NCI-H1694 treated with DMSO at 0.1 percent for 48 hours (cell line): ENCODE measurements at regions not wholly inside any gene's neighbourhood (a gene's known extent, or its start where the extent isn't known, plus 50 kb on each side); places are given as distances from the start of the nearest gene placed in this dataset.

ENCODE experiments used
- DNase-seq: peaks from one replicate; lab custom pipeline; 2025; lab: John Stamatoyannopoulos, UW

GRCh38 chr1:82759035-82759434, 958.3 kb downstream of the ADGRL2 start:
- DNase-seq, result no peak

DNA sequence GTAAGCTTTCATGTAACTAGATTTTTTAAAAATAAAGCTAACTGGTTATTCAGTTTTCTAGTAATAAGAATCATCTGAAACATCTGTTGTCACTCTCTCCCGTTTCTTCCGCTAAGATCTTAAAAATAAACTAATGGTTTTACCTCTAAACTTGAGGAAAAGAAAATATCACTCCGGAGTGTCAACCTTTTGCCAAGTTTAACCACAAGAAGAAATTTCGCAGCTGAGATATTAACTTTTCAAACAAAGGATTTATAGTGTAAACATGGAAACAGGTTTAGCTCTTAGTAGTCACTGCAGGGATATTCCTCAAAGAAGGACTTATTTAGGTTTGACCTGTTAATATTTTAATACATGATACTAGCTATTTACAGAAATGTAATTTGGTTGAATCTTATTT, 954.9 kb downstream of the ADGRL2 start:
- no peak for DNase-seq

DNA sequence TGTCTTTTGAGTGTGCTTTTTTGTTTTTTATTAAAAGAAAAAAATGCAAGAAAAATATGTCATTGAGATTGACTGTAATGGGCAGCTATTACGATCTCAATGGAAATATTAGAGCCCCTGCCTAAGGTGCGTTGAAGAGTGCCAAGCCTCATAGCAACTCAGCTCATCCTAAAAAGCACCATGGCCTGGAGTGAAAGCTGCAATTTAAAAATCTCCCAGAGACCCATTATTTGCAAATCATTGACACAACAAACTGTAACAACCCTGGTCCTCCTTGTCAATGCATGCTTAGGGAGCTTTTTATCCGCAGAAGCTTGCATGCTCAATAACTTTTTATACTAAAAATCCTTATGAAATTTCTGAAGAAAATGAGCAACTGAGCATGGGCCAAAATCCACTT, 954.5 kb downstream of the ADGRL2 start:
- no peak for DNase-seq

GRCh38 chr1:82752046-82752445, 951.3 kb downstream of the ADGRL2 start:
- DNase-seq, result no peak

DNA sequence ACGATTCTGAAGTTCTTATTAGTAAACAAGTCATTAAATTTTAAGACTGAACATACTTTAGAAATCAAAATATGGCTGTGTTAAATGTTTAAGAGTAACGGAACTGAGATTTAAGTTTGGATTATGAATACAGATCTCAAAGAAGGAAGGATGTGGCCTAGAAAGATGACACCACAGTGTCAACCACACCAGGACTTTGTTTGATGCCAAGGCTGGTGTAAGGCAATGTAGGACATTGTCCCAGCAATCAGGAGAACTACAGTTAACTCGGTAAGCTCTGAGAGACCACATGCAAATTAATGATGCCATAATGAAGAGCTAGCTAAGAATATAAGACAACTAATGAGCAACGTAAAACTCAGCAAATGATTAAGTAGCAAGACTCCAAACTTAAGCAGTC, 932.9 kb downstream of the ADGRL2 start:
- no peak for DNase-seq

- DNase-seq, result no peak
Measured at GRCh38 chr1:82731216-82731615, 930.5 kb downstream of the ADGRL2 start.

DNA sequence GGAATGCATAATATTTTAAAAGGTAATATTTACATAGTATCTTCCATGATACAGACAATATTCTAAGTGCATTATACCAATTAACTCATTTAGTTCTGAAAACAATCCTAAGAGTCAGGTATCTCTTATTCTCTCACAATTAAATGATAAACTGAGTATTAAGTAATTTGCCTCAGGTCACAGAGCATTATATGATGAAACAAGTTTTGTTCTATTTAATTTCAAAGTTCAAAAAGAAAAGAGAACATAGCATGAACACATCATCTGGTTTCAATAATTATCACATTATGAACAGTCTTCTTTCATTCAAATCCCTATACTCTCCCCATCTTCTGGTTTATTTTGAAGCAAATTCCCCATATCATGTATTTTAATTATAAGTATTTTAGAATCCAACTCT, 927.5 kb downstream of the ADGRL2 start:
- no peak for DNase-seq

DNA sequence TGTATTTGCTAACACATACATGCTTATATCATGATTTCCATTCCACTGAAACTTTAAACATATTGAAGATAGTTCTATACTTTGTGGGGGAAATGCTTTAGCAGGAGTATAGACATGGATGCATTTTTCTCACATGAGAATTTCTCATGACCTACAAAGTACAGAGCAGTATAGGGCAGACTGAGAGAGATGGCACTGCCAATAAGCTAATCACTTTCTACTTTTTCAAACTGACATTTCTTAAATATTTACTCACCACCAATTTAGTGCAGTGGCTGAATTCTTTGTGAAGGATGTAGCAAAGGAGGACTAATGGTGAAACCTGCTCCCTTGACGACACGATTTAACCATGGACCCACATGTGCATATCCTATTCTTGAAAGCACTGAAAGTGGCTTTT, 923.5 kb downstream of the ADGRL2 start:
- DNase-seq, result no peak

DNA sequence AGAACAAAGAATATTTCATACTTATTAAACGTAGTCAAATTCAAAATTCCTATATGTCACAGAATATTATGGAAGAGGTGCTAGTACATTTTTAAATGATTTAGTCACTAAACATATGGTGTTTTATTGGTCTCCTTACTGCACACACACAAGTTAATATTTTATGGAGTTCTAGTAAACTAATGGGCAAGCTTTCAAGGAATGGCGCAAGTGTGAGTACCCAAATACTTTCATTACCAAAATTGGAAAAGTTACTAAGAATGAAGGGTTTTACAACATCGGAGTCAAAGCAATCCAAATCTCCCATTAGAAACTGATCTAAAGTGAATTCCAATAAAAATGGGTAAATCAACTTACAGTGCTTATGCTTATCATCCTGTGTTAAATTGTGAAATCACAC, 921.9 kb downstream of the ADGRL2 start:
- no peak for DNase-seq

- DNase-seq, result no peak
Measured at GRCh38 chr1:82721702-82722101, 921.0 kb downstream of the ADGRL2 start.

DNA sequence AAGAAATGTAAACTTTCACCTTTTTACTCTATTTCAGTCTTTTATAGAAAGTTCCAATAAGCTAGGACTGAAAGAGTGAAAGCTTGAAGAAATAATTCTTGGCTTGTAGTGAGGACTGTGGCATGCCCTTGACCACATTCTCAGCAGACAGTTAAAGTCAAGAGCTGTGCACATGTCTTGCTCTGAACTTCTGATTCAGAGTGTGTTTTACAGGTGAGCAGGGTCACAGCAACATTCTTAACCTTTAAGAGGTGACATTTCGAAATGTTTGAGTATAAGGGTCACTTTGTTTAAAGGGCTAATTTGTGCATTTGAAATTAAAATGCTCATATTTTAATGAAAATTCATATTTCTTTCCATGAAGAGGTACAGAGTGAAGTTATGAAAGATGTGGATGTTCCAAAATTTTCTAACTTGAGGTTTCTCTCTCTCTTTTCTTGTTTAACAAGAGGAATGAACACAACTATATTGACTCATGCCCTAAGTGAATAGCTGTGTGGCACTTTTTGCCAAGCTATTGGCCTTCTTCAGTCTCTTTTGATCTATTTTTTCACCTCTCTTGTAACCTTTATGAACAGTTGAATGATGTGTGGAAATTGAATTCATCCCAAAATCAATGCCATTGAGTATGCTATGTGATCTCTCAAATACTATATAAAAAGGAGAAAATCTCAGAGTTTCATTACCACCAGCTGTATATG, 918.1 kb downstream of the ADGRL2 start:
- no peak for DNase-seq

- DNase-seq, result no peak
Measured at GRCh38 chr1:82710091-82710490, 909.4 kb downstream of the ADGRL2 start.

DNA sequence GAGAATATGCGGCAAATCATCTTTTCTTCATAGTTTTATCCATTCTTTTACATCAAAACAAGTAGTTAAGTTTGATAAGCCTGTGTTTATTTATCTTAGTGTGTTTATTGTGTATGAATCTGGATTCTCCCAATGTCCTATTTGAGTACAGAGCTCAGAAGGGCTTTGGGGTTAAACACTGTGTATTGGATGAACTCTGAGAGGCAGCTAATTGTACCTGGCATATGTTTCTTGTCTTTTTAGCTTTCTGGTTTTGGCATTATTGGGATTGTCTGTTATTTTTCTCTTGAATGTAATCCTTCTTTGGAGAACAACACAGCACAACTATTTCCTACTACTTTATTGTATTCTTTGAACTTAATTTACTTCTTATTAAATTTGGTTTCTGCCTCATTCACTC, 906.9 kb downstream of the ADGRL2 start:
- no peak for DNase-seq

DNA sequence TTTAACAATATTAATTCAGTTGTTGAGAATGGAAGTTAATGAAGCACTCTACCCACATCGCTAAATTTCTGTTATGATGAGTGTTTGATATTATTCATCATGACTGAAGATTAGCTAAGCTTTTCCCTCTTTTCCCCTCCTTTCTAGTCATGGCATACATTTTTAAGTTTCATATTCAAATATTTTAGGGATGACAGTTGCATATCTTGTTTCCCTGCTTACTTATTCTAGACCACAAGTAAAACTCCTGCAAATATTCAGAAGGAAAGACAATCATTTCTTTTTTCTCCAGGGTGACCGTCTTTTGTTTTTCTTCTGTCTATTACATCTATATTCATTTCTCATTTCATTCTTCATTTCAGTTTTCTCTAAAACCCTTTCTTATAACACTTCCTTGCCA, 906.0 kb downstream of the ADGRL2 start:
- DNase-seq, result no peak

GRCh38 chr1:82704966-82705365, 904.2 kb downstream of the ADGRL2 start:
- no peak for DNase-seq

DNA sequence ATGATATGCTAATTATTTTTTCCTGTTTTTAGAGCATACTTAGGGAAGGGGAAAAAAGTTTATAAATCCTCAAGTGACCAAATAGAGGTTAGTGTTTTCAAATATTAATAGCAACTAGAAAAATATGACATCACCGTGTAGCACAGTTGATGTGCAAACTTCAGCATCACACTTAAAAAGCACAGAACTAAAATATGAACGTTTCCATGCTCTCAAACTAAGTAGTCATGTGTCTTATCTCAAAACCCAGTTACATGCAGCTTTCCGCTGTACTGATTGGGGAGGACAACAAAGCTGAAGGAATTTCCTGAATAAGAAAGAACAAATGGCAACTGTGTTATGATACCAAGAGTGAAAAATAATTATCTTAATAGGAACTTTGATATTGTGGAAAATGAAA, 903.7 kb downstream of the ADGRL2 start:
- DNase-seq, result no peak

DNA sequence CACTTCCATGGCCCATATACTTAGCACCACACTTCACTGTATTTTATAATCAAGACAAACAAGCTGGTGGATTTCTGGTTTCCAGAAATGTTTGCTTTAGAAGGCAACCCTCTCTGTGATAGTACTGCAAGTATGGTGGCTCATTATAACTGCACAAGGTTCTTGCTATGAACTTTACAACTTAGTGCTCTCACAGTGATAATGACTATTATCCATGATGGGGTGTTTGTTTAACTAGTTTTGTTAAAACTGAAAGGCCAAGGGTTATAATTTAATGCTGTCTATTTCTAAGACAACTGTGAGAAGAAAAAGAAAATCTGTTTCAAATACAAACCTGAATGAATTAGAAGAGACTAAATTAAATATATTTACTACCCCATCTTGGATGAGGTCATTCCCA, 903.2 kb downstream of the ADGRL2 start:
- no peak for DNase-seq

GRCh38 chr1:82700476-82700875, 899.7 kb downstream of the ADGRL2 start:
- no peak for DNase-seq

GRCh38 chr1:82697965-82698364, 897.2 kb downstream of the ADGRL2 start:
- no peak for DNase-seq

GRCh38 chr1:82695443-82695842, 894.7 kb downstream of the ADGRL2 start:
- DNase-seq, result no peak

DNA sequence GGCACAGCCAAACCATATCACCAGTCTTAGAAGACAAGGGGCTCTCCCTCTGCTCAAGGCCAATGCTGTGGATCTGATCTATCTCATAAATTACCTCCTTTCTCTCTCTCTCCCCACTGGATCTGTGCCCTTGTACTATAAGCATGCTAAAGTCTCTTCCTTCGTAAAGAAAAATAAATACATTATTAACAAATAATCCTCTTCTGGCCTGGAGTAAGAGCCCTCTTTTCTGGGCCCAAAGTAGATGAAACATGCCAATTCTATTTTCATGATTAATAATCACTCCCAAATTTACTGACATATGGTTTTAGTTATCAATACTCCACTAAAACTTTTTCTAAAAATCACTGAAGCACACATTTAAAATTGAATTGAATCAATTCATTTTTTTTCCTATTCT, 889.7 kb downstream of the ADGRL2 start:
- DNase-seq, result no peak

DNA sequence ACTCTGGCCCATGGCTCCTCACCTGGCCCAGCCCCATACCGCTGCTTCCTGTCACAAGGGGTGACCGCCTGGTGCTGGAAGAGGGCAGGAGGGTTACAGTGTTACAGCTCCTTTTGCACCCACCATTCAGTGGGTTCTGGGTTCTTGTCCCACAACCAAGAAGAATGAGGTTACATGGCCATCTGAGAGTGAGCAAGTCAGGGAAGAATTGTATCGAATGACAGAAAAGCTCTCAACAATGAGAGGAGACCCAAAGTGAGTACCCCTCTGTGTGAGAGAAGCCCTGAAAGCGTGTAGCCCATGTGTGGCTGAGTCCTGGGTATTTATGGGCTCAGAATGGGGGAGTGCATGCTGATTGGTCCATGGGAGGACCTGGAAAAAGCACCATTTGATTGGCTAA, 888.5 kb downstream of the ADGRL2 start:
- DNase-seq, result no peak

GRCh38 chr1:82686774-82687173, 886.0 kb downstream of the ADGRL2 start:
- no peak for DNase-seq

- no peak for DNase-seq
Measured at GRCh38 chr1:82646888-82647287, 846.2 kb downstream of the ADGRL2 start.

DNA sequence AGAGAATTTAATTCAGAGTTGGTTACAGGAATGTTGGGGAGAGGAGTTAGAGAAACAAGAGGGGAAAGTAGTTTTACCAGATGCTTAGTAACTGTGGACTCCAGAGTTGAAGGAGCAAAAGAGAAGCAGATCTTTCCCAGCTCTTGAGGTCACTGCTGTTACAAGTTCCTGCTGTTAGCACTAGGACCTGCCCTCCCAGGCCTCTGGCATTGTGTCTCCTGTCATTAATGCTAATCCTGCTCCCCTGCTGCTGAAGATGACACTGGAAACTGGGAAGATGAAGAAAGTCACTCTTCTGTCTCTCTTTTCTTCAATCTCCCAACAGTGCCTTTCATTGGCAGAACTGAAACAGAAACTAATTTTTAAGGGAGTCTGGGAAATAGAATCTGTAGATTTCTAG, 845.6 kb downstream of the ADGRL2 start:
- DNase-seq, result no peak
